ENCODE measurements at regions not wholly inside any gene's neighbourhood (a gene's known extent, or its start where the extent isn't known, plus 50 kb on each side); places are given as distances from the start of the nearest gene placed in this dataset.

DNA sequence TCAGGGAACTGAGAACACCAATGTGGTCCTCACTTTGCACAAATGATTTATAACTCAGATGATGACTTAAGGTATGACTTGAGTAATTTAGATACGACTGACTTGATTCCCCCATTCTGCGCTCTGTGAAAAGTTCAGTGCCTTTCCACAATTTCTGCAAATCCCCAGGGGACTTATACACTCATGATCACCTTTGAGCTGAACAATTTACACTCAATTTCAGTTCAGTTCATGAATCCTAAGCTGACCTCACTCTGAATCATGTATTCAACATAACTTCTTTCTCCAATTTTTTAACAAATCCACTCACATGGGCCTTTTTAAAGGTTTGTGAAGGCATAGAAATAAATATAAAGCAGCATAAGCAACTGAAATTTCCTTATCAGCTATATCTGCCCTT, 274.2 kb downstream of the FAM76B start:
- Histone ChIP-seq H4K5ac (ENCODE audit: insufficient read length, low read depth, low read length) (no peak overlapping the region), H3T11ph (ENCODE audit: low read length) (no peak overlapping the region), H3K27ac (ENCODE audit: insufficient read length, low read depth, low read length) (no peak overlapping the region), H3K23me2 (ENCODE audit: insufficient read length, low read depth, low read length, poor library complexity, severe bottlenecking) (no peaks in the 10 kb centered on the region), H3K4ac (ENCODE audit: low read depth, low read length) (no peak overlapping the region), H2BK5ac (ENCODE audit: insufficient read length, low read length) (no peak overlapping the region), H3K9me3 (ENCODE audit: control insufficient read depth, low read depth, low read length) (no peaks in the 10 kb centered on the region), H4K8ac (replicated peaks; ENCODE audit: insufficient read length, low read depth, low read length) (no peak overlapping the region), H2BK15ac (ENCODE audit: low read depth, low read length) (no peak overlapping the region), H2AK5ac (ENCODE audit: insufficient read length, low read length) (no peak overlapping the region), H4K91ac (ENCODE audit: insufficient read length, low read depth, low read length) (no peak overlapping the region), H3K9ac (ENCODE audit: extremely low read depth, insufficient read length, low read length) (no peak overlapping the region), H2BK12ac (ENCODE audit: insufficient read length, low read depth, low read length) (no peak overlapping the region), H3K14ac (ENCODE audit: insufficient read depth, low read length) (no peak overlapping the region), H2BK20ac (ENCODE audit: low read depth, low read length, poor library complexity, severe bottlenecking) (no peak overlapping the region), H4K20me1 (ENCODE audit: control insufficient read depth, insufficient read depth, insufficient read length) (no peaks in the 10 kb centered on the region), H3K56ac (ENCODE audit: insufficient read length, low read depth, low read length) (no peak overlapping the region), H3K18ac (ENCODE audit: insufficient read length, low read depth, low read length) (no peak overlapping the region), H3K79me1 (ENCODE audit: insufficient read depth, low read depth, low read length, poor library complexity, severe bottlenecking) (no peaks in the 10 kb centered on the region), H3K23ac (ENCODE audit: insufficient read length, low read depth, low read length) (no peak overlapping the region), H2BK120ac (ENCODE audit: low read depth, low read length, poor library complexity, severe bottlenecking) (no peak overlapping the region), H3K79me2 (ENCODE audit: insufficient read depth, low read length) (no peaks in the 10 kb centered on the region), H3K4me1 (ENCODE audit: insufficient read depth, low read length) (no peaks in the 10 kb centered on the region), H3K4me2 (ENCODE audit: insufficient read depth, insufficient read length, low read length) (no peak overlapping the region), H2AFZ (ENCODE audit: low read length) (no peak overlapping the region), H3K27me3 (ENCODE audit: insufficient read depth, low read length) (no peaks in the 10 kb centered on the region)
- no CpG with 5 or more reads among the region's 2 CpGs for WGBS (ENCODE audit: extremely low coverage, insufficient read length, low lambda C conversion rate)
- H3K9me3 Mint-ChIP-seq = no peaks in the 10 kb centered on the region
- peaks cover 2% of the 10 kb centered on the region; the same call in 1 of the 2 replicates for H3K27me3 Mint-ChIP-seq (ENCODE audit: low read depth)
- H3K4me1 Mint-ChIP-seq = peaks cover 3 to 11% of the 10 kb centered on the region in 2 experiments; a peak in 3 of 4 replicates
- no peak overlapping the region for H3K4me3 Mint-ChIP-seq
- no peak for DNase-seq
- no peak overlapping the region for H3K27ac Mint-ChIP-seq
- H3K36me3 Mint-ChIP-seq (ENCODE audit: insufficient read depth in 1 of 3, low read depth in 3 of 3) = no peaks in the 10 kb centered on the region
- TF ChIP-seq, protein P1, sequence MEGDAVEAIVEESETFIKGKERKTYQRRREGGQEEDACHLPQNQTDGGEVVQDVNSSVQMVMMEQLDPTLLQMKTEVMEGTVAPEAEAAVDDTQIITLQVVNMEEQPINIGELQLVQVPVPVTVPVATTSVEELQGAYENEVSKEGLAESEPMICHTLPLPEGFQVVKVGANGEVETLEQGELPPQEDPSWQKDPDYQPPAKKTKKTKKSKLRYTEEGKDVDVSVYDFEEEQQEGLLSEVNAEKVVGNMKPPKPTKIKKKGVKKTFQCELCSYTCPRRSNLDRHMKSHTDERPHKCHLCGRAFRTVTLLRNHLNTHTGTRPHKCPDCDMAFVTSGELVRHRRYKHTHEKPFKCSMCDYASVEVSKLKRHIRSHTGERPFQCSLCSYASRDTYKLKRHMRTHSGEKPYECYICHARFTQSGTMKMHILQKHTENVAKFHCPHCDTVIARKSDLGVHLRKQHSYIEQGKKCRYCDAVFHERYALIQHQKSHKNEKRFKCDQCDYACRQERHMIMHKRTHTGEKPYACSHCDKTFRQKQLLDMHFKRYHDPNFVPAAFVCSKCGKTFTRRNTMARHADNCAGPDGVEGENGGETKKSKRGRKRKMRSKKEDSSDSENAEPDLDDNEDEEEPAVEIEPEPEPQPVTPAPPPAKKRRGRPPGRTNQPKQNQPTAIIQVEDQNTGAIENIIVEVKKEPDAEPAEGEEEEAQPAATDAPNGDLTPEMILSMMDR (conservative IDR thresholded peaks at IDR 0.05) = no peak
